B cell (primary cell): ENCODE measurements at regions not wholly inside any gene's neighbourhood (a gene's known extent, or its start where the extent isn't known, plus 50 kb on each side); places are given as distances from the start of the nearest gene placed in this dataset.

ENCODE experiments used
- ATAC-seq: fragments of 200-7000 bp; cut with Tn5 transposase; one replicate; pipeline ENCODE4 v1.10.0; 2021; ENCODE audit warnings: low read depth, mild to moderate bottlenecking, moderate number of reproducible peaks, moderate library complexity
- CTCF ChIA-PET: fragments of 350-600 bp; sonication (Branson Sonifier 250); formaldehyde crosslinking; loops from one replicate; lab custom pipeline; 2021; ENCODE audit warnings: antibody characterized with exemption, inconsistent platforms; lab: Charles Lee
- POLR2A ChIA-PET: fragments of 350-600 bp; sonication (Branson Sonifier 250); formaldehyde crosslinking; loops from one replicate; lab custom pipeline; 2021; ENCODE audit warnings: antibody characterized with exemption; lab: Charles Lee
- DNase-seq: peaks from one replicate; pipeline ENCODE4 v3.0.0; 2013
- H2AFZ ChIP-seq: 2 replicates; pipeline ENCODE4 v1.6.1; 2012; ENCODE audit warnings: mild to moderate bottlenecking, low read depth, low read length; ENCODE audit not compliant: insufficient read depth, poor library complexity, severe bottlenecking
- H3K27ac ChIP-seq, 2 donors: 1 replicate in 1 of 2; 2 replicates in 1 of 2; pipeline ENCODE4 v1.5.1; 2012 to 2013; ENCODE audit warnings: low read length in 2 of 2, mild to moderate bottlenecking in 2 of 2, moderate library complexity in 1 of 2
- H3K27me3 ChIP-seq, 4 experiments: fragments of 200-600 bp in 1 of 4; sonication (generic) in 1 of 4; replicated peaks in 1 of 4; 1 replicate in 2 of 4; 2 replicates in 2 of 4; pipeline versions ENCODE4 v1.6.1 to v1.7.0; 2013 to 2016; ENCODE audit warnings: low read length in 3 of 4, mild to moderate bottlenecking in 2 of 4, mixed read lengths in 1 of 4, moderate library complexity in 1 of 4; ENCODE audit not compliant: insufficient read depth in 4 of 4, control insufficient read depth in 3 of 4; ENCODE audit errors: control extremely low read depth in 1 of 4
- H3K36me3 ChIP-seq, 2 experiments: replicated peaks in 1 of 2; 1 replicate in 1 of 2; 2 replicates in 1 of 2; pipeline versions ENCODE4 v1.6.1 to v1.7.1; 2013; ENCODE audit warnings: low read length in 1 of 2; ENCODE audit not compliant: insufficient read depth in 2 of 2, control insufficient read depth in 1 of 2; ENCODE audit errors: control extremely low read depth in 1 of 2, extremely low read depth in 1 of 2
- H3K4me1 ChIP-seq, 2 donors: fragments of 200-600 bp in 1 of 2; sonication (generic) in 1 of 2; 1 replicate in 1 of 2; 2 replicates in 1 of 2; pipeline versions ENCODE4 v1.5.1 to v1.6.1; 2013 to 2017; ENCODE audit warnings: low read length in 2 of 2; ENCODE audit not compliant: control insufficient read depth in 2 of 2, insufficient read depth in 2 of 2
- H3K4me2 ChIP-seq: replicated peaks from 2 replicates; pipeline ENCODE3; 2012; ENCODE audit warnings: mild to moderate bottlenecking, low read depth, low read length; ENCODE audit not compliant: poor library complexity, severe bottlenecking
- H3K4me3 ChIP-seq, 5 experiments: fragments of 200-600 bp in 1 of 5; sonication (generic) in 1 of 5; 1 replicate in 3 of 5; 2 replicates in 2 of 5; pipeline versions ENCODE4 v1.5.1 to v1.7.0; 2011 to 2016; ENCODE audit warnings: low read length in 4 of 5, mild to moderate bottlenecking in 4 of 5, low read depth in 2 of 5, control low read depth in 1 of 5, moderate library complexity in 1 of 5; ENCODE audit not compliant: insufficient read depth in 1 of 5; ENCODE audit errors: control extremely low read depth in 1 of 5, extremely low read depth in 1 of 5
- H3K79me2 ChIP-seq: fragments of 200-600 bp; sonication (generic); one replicate; pipeline ENCODE4 v1.6.0; 2016; ENCODE audit warnings: low read length; ENCODE audit not compliant: control insufficient read depth, insufficient read depth
- H3K9ac ChIP-seq: fragments of 200-600 bp; sonication (generic); 2 replicates; pipeline ENCODE4 v1.6.1; 2017; ENCODE audit warnings: mild to moderate bottlenecking, low read length, moderate library complexity
- H3K9me3 ChIP-seq, 3 donors: one replicate each; pipeline versions ENCODE4 v1.6.1 to v1.7.1; 2013; ENCODE audit warnings: low read length in 2 of 3; ENCODE audit not compliant: control insufficient read depth in 2 of 3, insufficient read depth in 1 of 3; ENCODE audit errors: control extremely low read depth in 1 of 3
- H4K20me1 ChIP-seq: 2 replicates; pipeline ENCODE4 v1.6.0; 2012; ENCODE audit warnings: mild to moderate bottlenecking, low read length; ENCODE audit not compliant: insufficient read depth, control insufficient read depth, poor library complexity, severe bottlenecking
- H3K27ac Mint-ChIP-seq: one replicate; pipeline ENCODE4 v1.8.0; 2021; ENCODE audit warnings: mixed read lengths
- H3K27me3 Mint-ChIP-seq: one replicate; pipeline ENCODE4 v1.8.0; 2021; ENCODE audit warnings: mixed read lengths
- H3K4me1 Mint-ChIP-seq: one replicate; pipeline ENCODE4 v1.8.0; 2021; ENCODE audit warnings: mixed read lengths
- H3K4me3 Mint-ChIP-seq: one replicate; pipeline ENCODE4 v1.8.0; 2021; ENCODE audit warnings: mixed read lengths
- H3K9me3 Mint-ChIP-seq: one replicate; pipeline ENCODE4 v1.8.0; 2022; ENCODE audit warnings: mixed read lengths; ENCODE audit not compliant: insufficient read depth
- EZH2 ChIP-seq: IDR thresholded peaks from 2 replicates; pipeline ENCODE4 v1.6.1; 2012; ENCODE audit warnings: borderline replicate concordance, low read depth, mild to moderate bottlenecking, moderate library complexity, low read length; ENCODE audit not compliant: insufficient read depth, poor library complexity, severe bottlenecking
- WGBS: methylation state at CpG from one replicate; pipeline ENCODE4 v1.1.5; 2013; ENCODE audit warnings: missing lambda C conversion rate; ENCODE audit not compliant: insufficient coverage; 5-methylcytosine and 5-hydroxymethylcytosine counted together
- intact Hi-C: fragments of 100-400 bp; cut with micrococcal nuclease; formaldehyde crosslinking; loops from one replicate; pipeline ENCODE4 v1.10.0; 2022
- TF ChIP-seq, protein P1 (sequence below): fragments of 200-600 bp; IDR thresholded peaks from one replicate; pipeline ENCODE4 v1.8.0; 2022; ENCODE audit warnings: antibody characterized with exemption, mild to moderate bottlenecking

DNA sequence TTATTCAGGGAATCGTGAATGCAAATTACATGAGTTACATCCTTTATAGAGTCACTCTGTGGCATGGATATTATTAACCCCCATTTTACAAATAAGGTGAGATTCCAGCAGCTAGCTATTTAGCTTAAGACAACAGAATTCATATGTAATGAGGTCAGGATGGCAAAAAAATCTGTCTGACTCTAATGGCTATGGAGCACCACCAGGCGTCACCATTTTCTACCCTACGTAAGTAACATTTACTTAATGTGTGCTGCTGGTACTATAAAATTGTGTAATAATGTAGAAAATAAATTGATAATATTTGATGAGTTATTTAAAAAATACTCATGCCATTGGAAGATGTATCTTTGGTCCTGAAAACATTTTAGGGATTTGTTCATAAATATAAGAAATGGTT is 2040.1 kb upstream of the LRRTM1 start:
- H4K20me1 ChIP-seq = no peaks in the 10 kb centered on the region
- no peak overlapping the region for H3K4me2 ChIP-seq
- DNase-seq (no peak), ATAC-seq (no peak)
- no peaks in the 10 kb centered on the region for H3K79me2 ChIP-seq
- H3K27me3 ChIP-seq = no peaks in the 10 kb centered on the region
- POLR2A ChIA-PET = no interaction called here
- no peak overlapping the region for H3K9ac ChIP-seq
- intact Hi-C loops = no loop called here
- no peaks in the 10 kb centered on the region for H3K4me1 ChIP-seq
- WGBS = no CpG with 5 or more reads among the region's 3 CpGs
- no peaks in the 10 kb centered on the region for H3K36me3 ChIP-seq
- TF ChIP-seq EZH2 = no peak
- TF ChIP-seq, protein P1, sequence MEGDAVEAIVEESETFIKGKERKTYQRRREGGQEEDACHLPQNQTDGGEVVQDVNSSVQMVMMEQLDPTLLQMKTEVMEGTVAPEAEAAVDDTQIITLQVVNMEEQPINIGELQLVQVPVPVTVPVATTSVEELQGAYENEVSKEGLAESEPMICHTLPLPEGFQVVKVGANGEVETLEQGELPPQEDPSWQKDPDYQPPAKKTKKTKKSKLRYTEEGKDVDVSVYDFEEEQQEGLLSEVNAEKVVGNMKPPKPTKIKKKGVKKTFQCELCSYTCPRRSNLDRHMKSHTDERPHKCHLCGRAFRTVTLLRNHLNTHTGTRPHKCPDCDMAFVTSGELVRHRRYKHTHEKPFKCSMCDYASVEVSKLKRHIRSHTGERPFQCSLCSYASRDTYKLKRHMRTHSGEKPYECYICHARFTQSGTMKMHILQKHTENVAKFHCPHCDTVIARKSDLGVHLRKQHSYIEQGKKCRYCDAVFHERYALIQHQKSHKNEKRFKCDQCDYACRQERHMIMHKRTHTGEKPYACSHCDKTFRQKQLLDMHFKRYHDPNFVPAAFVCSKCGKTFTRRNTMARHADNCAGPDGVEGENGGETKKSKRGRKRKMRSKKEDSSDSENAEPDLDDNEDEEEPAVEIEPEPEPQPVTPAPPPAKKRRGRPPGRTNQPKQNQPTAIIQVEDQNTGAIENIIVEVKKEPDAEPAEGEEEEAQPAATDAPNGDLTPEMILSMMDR = no peak
- no peak overlapping the region for H3K27ac ChIP-seq
- no peak overlapping the region for H2AFZ ChIP-seq
- no peak overlapping the region for H3K4me3 ChIP-seq
- no peaks in the 10 kb centered on the region for H3K4me1 Mint-ChIP-seq
- H3K27ac Mint-ChIP-seq = no peak overlapping the region
- CTCF ChIA-PET = no interaction called here
- no peak overlapping the region for H3K4me3 Mint-ChIP-seq
- H3K9me3 Mint-ChIP-seq = peaks cover 4% of the 10 kb centered on the region
- H3K27me3 Mint-ChIP-seq = no peaks in the 10 kb centered on the region
- H3K9me3 ChIP-seq = no peaks in the 10 kb centered on the region

DNA sequence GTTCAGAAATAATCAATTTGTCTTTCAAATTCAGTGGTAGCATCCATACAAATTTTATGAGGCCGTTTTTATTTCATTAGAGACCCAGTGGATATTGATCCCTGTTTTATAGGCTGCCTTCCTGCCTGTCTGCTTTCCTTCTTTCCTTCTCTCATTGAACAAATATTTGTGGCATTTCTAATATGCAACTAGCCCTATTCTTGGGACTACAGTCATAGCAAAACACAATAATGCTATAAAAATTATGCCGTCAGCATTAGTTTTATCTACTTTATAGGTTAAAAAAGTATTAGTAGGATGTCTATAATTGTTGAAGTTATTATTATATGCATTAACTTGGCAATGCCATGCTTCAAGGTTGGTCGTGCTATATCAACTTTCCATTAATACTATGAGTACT is 2037.8 kb upstream of the LRRTM1 start:
- ATAC-seq (no peak), DNase-seq (no peak)
- no peak overlapping the region for H3K9ac ChIP-seq
- Mint-ChIP-seq H3K4me1 (no peaks in the 10 kb centered on the region), H3K27ac (no peak overlapping the region), H3K27me3 (no peaks in the 10 kb centered on the region), H3K4me3 (no peak overlapping the region), H3K9me3 (peaks cover 4% of the 10 kb centered on the region)
- ChIA-PET CTCF (no interaction called here), POLR2A (no interaction called here)
- H4K20me1 ChIP-seq = no peaks in the 10 kb centered on the region
- no peak overlapping the region for H2AFZ ChIP-seq
- WGBS = no CpG with 5 or more reads among the region's 3 CpGs
- H3K79me2 ChIP-seq = no peaks in the 10 kb centered on the region
- no peaks in the 10 kb centered on the region for H3K4me1 ChIP-seq
- no peak overlapping the region for H3K4me3 ChIP-seq
- intact Hi-C loops = no loop called here
- no peaks in the 10 kb centered on the region for H3K36me3 ChIP-seq
- H3K27me3 ChIP-seq = no peaks in the 10 kb centered on the region
- H3K27ac ChIP-seq = no peak overlapping the region
- no peak overlapping the region for H3K4me2 ChIP-seq
- TF ChIP-seq EZH2 = no peak
- TF ChIP-seq, protein P1 = no peak
- H3K9me3 ChIP-seq = no peaks in the 10 kb centered on the region
